ENCODE measurements at regions not wholly inside any gene's neighbourhood (a gene's known extent, or its start where the extent isn't known, plus 50 kb on each side); places are given as distances from the start of the nearest gene placed in this dataset.
"Not testable (repeated sequence)": the region's sequence is repeated elsewhere in the genome, so short reads cannot be mapped to it uniquely, and the experiment has no call there.

DNA sequence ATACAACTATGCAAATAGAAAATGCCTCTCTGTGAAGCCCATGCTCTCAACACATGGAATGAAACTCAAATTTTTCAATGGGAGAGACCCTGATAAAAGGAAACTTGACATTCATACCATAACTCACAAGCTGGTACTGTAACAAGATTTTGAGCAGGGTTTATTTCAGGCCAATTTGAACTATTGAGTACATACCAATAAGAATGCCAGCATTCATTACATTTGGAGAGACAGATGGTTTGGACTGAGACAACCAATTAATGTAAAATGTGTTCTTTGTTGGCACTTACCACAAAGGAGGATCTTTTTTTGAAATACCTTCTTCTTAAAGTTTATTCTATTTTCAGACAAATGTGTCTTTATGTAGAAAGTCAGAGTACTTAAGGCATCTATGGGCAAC is 1357.0 kb upstream of the GOT2 start:
- TF ChIP-seq, protein P1, sequence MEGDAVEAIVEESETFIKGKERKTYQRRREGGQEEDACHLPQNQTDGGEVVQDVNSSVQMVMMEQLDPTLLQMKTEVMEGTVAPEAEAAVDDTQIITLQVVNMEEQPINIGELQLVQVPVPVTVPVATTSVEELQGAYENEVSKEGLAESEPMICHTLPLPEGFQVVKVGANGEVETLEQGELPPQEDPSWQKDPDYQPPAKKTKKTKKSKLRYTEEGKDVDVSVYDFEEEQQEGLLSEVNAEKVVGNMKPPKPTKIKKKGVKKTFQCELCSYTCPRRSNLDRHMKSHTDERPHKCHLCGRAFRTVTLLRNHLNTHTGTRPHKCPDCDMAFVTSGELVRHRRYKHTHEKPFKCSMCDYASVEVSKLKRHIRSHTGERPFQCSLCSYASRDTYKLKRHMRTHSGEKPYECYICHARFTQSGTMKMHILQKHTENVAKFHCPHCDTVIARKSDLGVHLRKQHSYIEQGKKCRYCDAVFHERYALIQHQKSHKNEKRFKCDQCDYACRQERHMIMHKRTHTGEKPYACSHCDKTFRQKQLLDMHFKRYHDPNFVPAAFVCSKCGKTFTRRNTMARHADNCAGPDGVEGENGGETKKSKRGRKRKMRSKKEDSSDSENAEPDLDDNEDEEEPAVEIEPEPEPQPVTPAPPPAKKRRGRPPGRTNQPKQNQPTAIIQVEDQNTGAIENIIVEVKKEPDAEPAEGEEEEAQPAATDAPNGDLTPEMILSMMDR (IDR thresholded peaks at IDR 0.05): no peak
- no peak for TF ChIP-seq POLR2A (IDR thresholded peaks at IDR 0.05)
- H3K27me3 ChIP-seq: no peaks in the 10 kb centered on the region
- DNase-seq: no peak
- no peak overlapping the region for H3K4me3 ChIP-seq
- intact Hi-C loops (cut with DNase I; ENCODE audit: low total_unique reads): no loop called here
- no peaks in the 10 kb centered on the region for H3K36me3 ChIP-seq (ENCODE audit: low read depth, missing control alignments)
- no peaks in the 10 kb centered on the region for H3K9me3 ChIP-seq
- no peaks in the 10 kb centered on the region for H3K4me1 ChIP-seq
- no peak overlapping the region for H3K27ac ChIP-seq

DNA sequence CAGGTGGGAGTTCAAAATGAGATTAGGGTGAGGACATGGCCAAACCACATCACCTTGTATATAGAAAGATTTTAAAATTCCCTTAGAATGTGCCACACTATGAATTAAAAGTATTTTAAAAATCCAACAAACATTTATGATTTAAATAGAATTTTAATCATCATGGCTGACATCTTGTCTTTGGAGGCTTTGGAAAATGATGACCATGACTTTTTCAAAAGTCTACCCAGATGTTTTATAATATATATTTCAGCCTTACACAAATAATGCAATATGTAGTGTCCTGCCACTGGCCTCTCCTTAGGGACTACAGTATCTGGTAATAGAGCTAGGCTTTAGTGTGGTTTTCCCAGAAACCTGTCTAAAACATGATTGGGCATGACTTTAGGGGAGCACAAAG is 1353.4 kb upstream of the GOT2 start:
- Histone ChIP-seq H3K4me3 (no peak overlapping the region), H3K27me3 (no peaks in the 10 kb centered on the region), H3K27ac (no peak overlapping the region), H3K9me3 (no peaks in the 10 kb centered on the region), H3K36me3 (ENCODE audit: low read depth, missing control alignments) (no peaks in the 10 kb centered on the region), H3K4me1 (no peaks in the 10 kb centered on the region)
- TF ChIP-seq, protein P1 (IDR thresholded peaks at IDR 0.05): no peak
- TF ChIP-seq POLR2A (IDR thresholded peaks at IDR 0.05): no peak
- intact Hi-C loops (cut with DNase I; ENCODE audit: low total_unique reads): no loop called here
- no peak for DNase-seq

DNA sequence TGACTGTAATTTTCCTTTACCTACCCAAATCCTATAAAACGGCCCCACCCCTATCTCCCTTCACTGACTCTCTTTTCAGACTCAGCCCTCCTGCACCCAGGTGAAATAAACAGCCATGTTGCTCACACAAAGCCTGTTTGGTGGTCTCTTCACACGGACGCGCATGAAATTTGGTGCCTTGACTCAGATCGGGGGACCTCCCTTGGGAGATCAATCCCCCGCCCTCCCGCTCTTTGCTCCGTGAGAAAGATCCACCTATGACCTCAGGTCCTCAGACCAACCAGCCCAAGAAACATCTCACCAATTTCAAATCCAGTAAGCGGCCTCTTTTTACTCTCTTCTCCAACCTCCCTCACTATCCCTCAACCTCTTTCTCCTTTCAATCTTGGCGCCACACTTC is 1344.7 kb upstream of the GOT2 start:
- DNase-seq; H3K27me3 ChIP-seq; H3K4me3 ChIP-seq; intact Hi-C loops (cut with DNase I; ENCODE audit: low total_unique reads); H3K4me1 ChIP-seq; H3K36me3 ChIP-seq (ENCODE audit: low read depth, missing control alignments); H3K9me3 ChIP-seq; H3K27ac ChIP-seq: not testable (repeated sequence)
- WGBS, 2 donors: 84 to 98% methylated on average over 8 to 9 of the region's 10 CpGs

DNA sequence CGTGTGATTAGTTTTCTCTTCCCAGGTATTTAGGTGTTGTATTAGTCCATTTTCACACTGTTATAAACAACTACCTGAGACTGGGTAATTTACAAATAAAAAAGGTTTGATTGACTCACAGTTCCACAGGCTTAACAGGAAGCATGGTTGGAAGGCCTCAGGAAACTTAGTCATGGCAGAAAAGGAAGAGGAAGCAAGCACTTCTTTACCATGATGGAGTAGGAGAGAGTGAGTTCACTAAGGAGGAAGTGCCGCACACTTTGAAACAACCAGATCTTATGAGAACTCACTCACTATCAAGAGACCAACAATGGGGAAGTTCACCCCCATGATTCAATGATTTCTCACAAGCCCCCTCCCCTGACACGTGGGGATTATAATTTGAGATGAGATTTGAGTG is 1343.7 kb upstream of the GOT2 start:
- TF ChIP-seq, protein P1 (IDR thresholded peaks at IDR 0.05): no peak
- no peak for TF ChIP-seq POLR2A (IDR thresholded peaks at IDR 0.05)
- Histone ChIP-seq H3K36me3 (ENCODE audit: low read depth, missing control alignments) (no peaks in the 10 kb centered on the region), H3K4me3 (no peak overlapping the region), H3K9me3 (no peaks in the 10 kb centered on the region), H3K27me3 (no peaks in the 10 kb centered on the region), H3K27ac (no peak overlapping the region), H3K4me1 (no peaks in the 10 kb centered on the region)
- 74 to 83% methylated on average over 3 of the region's 3 CpGs for WGBS, 2 donors
- no peak for DNase-seq
- intact Hi-C loops (cut with DNase I; ENCODE audit: low total_unique reads): no loop called here

DNA sequence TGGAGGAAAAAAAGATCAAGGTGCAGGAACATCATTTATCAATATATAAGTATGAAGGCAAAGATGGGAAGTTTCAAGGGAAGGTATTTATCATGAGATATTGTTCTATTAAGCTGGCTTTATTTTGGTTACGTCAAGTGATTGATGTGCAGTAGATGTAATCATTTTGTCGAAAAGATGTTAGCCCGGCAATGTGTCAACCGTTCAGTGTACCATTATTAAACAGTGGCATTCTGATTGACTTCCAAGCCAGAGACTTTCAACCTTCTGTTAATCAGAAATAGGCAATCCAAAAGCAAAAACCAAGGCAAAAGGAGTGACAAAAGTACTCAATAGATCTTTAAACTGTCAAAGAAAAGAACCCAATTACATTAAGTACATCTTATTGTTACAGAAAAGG is 1340.3 kb upstream of the GOT2 start:
- H3K4me3 ChIP-seq: no peak overlapping the region
- no peak for TF ChIP-seq POLR2A (IDR thresholded peaks at IDR 0.05)
- TF ChIP-seq, protein P1 (IDR thresholded peaks at IDR 0.05): no peak
- no peak for DNase-seq
- H3K27ac ChIP-seq: no peak overlapping the region
- no peaks in the 10 kb centered on the region for H3K27me3 ChIP-seq
- H3K4me1 ChIP-seq: no peaks in the 10 kb centered on the region
- intact Hi-C loops (cut with DNase I; ENCODE audit: low total_unique reads): no loop called here
- no peaks in the 10 kb centered on the region for H3K36me3 ChIP-seq (ENCODE audit: low read depth, missing control alignments)
- no peaks in the 10 kb centered on the region for H3K9me3 ChIP-seq
- WGBS, 2 donors: 95 to 96% methylated on average over 4 of the region's 4 CpGs

Data from testis (tissue), 2 donors.